Glutamatergic neuron (in vitro differentiated cells): ENCODE measurements at regions not wholly inside any gene's neighbourhood (a gene's known extent, or its start where the extent isn't known, plus 50 kb on each side); places are given as distances from the start of the nearest gene placed in this dataset.

ENCODE experiments used
- DNase-seq: peaks from one replicate; pipeline ENCODE4 v3.0.0; 2022
- H3K27ac Mint-ChIP-seq: one replicate; pipeline ENCODE4 v1.8.0; 2020; ENCODE audit warnings: mild to moderate bottlenecking, mixed read lengths, inconsistent platforms; ENCODE audit not compliant: unreplicated experiment
- H3K27me3 Mint-ChIP-seq: one replicate; pipeline ENCODE4 v1.8.0; 2020; ENCODE audit warnings: mild to moderate bottlenecking, moderate library complexity, mixed read lengths, inconsistent platforms; ENCODE audit not compliant: unreplicated experiment
- H3K36me3 Mint-ChIP-seq: one replicate; pipeline ENCODE4 v1.8.0; 2020; ENCODE audit warnings: mild to moderate bottlenecking, mixed read lengths, inconsistent platforms; ENCODE audit not compliant: unreplicated experiment
- H3K4me1 Mint-ChIP-seq: one replicate; pipeline ENCODE4 v1.8.0; 2020; ENCODE audit warnings: mild to moderate bottlenecking, low read depth, mixed read lengths, inconsistent platforms; ENCODE audit not compliant: unreplicated experiment
- H3K4me3 Mint-ChIP-seq: one replicate; pipeline ENCODE4 v1.8.0; 2020; ENCODE audit warnings: mild to moderate bottlenecking, mixed read lengths, inconsistent platforms; ENCODE audit not compliant: unreplicated experiment
- H3K9me3 Mint-ChIP-seq: one replicate; pipeline ENCODE4 v1.8.0; 2020; ENCODE audit warnings: mild to moderate bottlenecking, moderate library complexity, mixed read lengths, inconsistent platforms; ENCODE audit not compliant: unreplicated experiment
- TF ChIP-seq, protein P1 (sequence below): fragments of 200-600 bp; sonication (generic); IDR thresholded peaks from one replicate; pipeline ENCODE4 v1.5.0; 2021; ENCODE audit not compliant: partially characterized antibody, unreplicated experiment

DNA sequence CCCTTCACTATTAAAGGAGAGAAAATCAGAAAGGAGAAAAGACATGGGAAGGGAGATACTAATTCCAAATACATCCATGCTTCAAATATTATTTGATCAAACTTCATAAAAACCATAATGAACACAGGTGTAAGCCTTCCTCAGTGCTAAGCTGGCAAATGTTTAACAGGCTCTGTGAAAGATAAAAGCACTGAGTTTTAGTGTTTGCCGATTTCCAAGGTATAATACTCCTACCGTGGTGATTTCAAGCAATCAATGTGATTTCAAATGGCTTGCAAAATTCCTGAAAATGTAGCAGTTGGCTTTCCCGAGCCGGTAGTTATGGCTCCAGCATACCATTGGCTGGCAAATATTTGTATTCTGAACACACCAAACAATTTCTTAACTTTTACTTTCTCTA, 732.3 kb upstream of the GOLIM4 start:
- peaks cover 2% of the 10 kb centered on the region for H3K9me3 Mint-ChIP-seq
- no peak overlapping the region for H3K4me3 Mint-ChIP-seq
- H3K4me1 Mint-ChIP-seq = peaks cover 7% of the 10 kb centered on the region
- H3K36me3 Mint-ChIP-seq = no peaks in the 10 kb centered on the region
- no peak overlapping the region for H3K27ac Mint-ChIP-seq
- TF ChIP-seq, protein P1, sequence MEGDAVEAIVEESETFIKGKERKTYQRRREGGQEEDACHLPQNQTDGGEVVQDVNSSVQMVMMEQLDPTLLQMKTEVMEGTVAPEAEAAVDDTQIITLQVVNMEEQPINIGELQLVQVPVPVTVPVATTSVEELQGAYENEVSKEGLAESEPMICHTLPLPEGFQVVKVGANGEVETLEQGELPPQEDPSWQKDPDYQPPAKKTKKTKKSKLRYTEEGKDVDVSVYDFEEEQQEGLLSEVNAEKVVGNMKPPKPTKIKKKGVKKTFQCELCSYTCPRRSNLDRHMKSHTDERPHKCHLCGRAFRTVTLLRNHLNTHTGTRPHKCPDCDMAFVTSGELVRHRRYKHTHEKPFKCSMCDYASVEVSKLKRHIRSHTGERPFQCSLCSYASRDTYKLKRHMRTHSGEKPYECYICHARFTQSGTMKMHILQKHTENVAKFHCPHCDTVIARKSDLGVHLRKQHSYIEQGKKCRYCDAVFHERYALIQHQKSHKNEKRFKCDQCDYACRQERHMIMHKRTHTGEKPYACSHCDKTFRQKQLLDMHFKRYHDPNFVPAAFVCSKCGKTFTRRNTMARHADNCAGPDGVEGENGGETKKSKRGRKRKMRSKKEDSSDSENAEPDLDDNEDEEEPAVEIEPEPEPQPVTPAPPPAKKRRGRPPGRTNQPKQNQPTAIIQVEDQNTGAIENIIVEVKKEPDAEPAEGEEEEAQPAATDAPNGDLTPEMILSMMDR = no peak
- no peak for DNase-seq
- peaks cover 3% of the 10 kb centered on the region for H3K27me3 Mint-ChIP-seq

DNA sequence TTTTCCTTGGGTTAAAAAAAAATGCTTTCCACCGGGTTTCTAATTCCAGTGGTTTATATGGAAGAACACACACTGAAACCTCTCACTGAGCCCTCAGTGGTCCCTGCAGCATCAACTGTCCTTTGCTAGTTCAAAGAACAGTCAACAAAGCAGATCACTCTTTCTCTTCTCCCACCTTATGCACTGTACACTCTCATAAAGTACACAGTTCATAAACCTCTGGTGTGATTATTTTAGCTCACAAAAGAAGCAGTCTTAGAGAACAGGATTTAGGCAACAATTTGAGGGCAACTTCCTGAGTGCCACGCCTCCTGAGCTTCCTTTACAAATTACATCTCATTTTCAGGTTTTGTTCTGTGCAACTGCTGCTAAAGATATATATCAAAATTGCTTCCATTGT, 728.4 kb upstream of the GOLIM4 start:
- TF ChIP-seq, protein P1 = no peak
- Mint-ChIP-seq H3K27me3 (peaks cover 3% of the 10 kb centered on the region), H3K4me1 (peaks cover 7% of the 10 kb centered on the region), H3K9me3 (peaks cover 2% of the 10 kb centered on the region), H3K4me3 (no peak overlapping the region), H3K27ac (no peak overlapping the region), H3K36me3 (no peaks in the 10 kb centered on the region)
- DNase-seq = no peak

DNA sequence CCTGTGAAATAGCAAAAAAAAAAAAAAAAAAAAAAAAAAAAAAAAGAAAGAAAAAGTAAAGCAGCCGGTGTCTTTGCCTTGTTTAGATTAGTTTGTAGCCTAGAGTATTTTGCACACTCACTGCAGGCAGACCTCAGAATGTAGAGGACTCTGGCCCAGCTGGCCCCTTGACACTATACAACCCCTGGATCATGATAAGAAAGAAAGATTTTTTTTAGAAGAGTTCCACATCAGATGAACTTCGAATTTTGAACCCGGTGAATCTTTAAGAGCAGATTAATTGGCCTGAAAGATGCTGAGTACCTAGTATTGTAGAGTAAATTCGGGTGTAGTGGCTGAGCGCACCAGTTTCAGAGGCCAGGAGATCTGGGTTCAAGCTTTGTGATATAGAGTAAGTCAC, 727.7 kb upstream of the GOLIM4 start:
- Mint-ChIP-seq H3K27me3 (peaks cover 3% of the 10 kb centered on the region), H3K36me3 (no peaks in the 10 kb centered on the region), H3K27ac (no peak overlapping the region), H3K4me3 (no peak overlapping the region), H3K9me3 (peaks cover 2% of the 10 kb centered on the region), H3K4me1 (peaks cover 3% of the 10 kb centered on the region)
- TF ChIP-seq, protein P1 = no peak
- DNase-seq = no peak

DNA sequence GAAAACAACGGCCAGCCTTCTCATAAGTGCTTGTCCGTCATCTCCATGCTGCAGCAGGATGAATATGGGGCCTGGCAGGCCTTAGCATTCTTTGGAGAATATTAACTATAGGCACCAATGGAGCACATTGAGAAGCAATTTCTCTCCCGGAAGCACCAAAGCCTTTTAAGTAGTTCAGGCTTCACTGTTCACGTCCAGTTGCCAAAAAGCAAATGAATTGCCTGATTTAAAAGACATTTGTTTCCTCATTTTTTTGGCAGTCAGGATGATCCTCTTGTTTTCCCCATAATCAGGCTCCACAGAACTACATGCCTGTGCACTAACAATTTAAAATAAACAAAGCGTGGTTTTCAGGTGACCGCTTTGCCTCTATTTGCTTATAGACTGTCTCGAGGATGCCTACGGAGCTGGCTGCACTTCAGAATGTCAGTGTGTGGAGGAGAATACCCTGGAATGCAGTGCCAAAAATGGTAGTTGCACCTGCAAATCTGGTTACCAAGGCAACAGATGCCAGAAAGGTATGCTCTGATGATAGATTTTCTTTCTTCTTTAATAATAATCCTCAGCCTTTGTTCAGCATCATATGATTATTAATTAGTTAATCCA, 725.2 kb upstream of the GOLIM4 start:
- Mint-ChIP-seq H3K4me1 (peaks cover 11% of the 10 kb centered on the region), H3K36me3 (no peaks in the 10 kb centered on the region), H3K27me3 (peaks cover 3% of the 10 kb centered on the region), H3K4me3 (no peak overlapping the region), H3K9me3 (no peaks in the 10 kb centered on the region), H3K27ac (no peak overlapping the region)
- TF ChIP-seq, protein P1 = no peak
- no peak for DNase-seq

DNA sequence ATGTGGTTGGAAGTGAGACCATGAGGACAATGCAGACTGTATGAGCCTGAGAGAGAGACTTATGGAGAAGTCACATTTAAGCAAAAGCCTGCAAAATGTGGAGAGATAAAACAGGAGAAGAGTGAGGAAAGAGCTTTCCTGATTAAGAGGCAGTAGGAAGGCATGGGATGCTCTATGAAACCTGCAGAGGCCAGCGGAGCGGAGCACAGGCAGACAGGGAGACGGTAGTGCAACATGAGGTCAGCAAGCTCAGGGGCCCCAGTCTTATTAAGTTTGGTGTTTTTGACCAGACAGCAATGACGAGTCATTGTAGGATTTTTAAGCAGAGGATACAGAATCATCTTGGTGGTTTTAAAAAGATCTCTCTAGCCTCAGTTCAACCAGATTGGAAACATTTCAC, 721.5 kb upstream of the GOLIM4 start:
- Mint-ChIP-seq H3K27me3 (no peaks in the 10 kb centered on the region), H3K4me3 (no peak overlapping the region), H3K27ac (no peak overlapping the region), H3K36me3 (no peaks in the 10 kb centered on the region), H3K9me3 (no peaks in the 10 kb centered on the region), H3K4me1 (peaks cover 17% of the 10 kb centered on the region)
- DNase-seq = no peak
- TF ChIP-seq, protein P1 = no peak
